GM12891 (cell line): ENCODE measurements at regions not wholly inside any gene's neighbourhood (a gene's known extent, or its start where the extent isn't known, plus 50 kb on each side); places are given as distances from the start of the nearest gene placed in this dataset.

Source experiments
- DNase-seq: peaks from one replicate; pipeline ENCODE4 v3.0.0; 2011; ENCODE audit warnings: low spot score; ENCODE audit not compliant: insufficient read length
- FAIRE-seq: peaks from 2 replicates; lab custom pipeline; 2011; peaks lifted over from hg19 to GRCh38; lab: Jason Lieb, UNC
- PAX5 ChIP-seq: IDR thresholded peaks from 2 replicates; pipeline ENCODE4 v1.6.1; 2011; ENCODE audit warnings: low read length, moderate library complexity, mild to moderate bottlenecking; ENCODE audit not compliant: insufficient read depth, severe bottlenecking
- POLR2A ChIP-seq: IDR thresholded peaks from 2 replicates; pipeline ENCODE4 v1.6.1; 2011; ENCODE audit warnings: low read depth, low read length, control low read depth
- POLR2AphosphoS5 ChIP-seq: IDR thresholded peaks from 2 replicates; pipeline ENCODE4 v1.6.1; 2011; ENCODE audit warnings: low read depth, low read length, control low read depth
- POU2F2 ChIP-seq: IDR thresholded peaks from 2 replicates; pipeline ENCODE4 v1.6.1; 2011; ENCODE audit warnings: low read depth, mild to moderate bottlenecking, control low read depth, low read length, moderate library complexity
- SPI1 ChIP-seq: IDR thresholded peaks from 2 replicates; pipeline ENCODE4 v1.6.1; 2011; ENCODE audit warnings: low read depth, low read length, control low read depth
- TAF1 ChIP-seq: IDR thresholded peaks from 2 replicates; pipeline ENCODE4 v1.6.1; 2011; ENCODE audit warnings: low read depth, low read length, control low read depth

DNA sequence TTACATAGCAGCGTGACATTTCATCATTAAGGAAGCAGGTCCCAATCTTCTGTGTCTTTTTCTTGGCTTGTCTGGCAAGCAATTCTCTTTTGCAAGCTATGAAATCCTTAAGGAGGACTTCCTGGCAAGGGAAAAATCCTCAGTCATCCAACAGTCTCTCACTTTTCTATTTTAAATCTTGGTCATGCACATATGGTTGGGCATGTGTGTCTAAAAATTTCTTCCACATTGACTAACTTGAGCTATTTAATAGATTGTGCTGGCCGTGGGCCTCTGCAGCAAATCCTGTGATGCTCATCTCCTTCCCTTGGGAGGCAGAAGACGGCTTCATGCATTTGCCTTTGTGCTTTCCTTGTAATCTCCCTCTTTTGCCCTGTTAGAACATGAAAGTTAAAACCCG, 634.3 kb upstream of the FANCL start:
- DNase-seq, result no peak
- no peak for FAIRE-seq
- TF ChIP-seq PAX5 (no peak), POLR2AphosphoS5 (no peak)

DNA sequence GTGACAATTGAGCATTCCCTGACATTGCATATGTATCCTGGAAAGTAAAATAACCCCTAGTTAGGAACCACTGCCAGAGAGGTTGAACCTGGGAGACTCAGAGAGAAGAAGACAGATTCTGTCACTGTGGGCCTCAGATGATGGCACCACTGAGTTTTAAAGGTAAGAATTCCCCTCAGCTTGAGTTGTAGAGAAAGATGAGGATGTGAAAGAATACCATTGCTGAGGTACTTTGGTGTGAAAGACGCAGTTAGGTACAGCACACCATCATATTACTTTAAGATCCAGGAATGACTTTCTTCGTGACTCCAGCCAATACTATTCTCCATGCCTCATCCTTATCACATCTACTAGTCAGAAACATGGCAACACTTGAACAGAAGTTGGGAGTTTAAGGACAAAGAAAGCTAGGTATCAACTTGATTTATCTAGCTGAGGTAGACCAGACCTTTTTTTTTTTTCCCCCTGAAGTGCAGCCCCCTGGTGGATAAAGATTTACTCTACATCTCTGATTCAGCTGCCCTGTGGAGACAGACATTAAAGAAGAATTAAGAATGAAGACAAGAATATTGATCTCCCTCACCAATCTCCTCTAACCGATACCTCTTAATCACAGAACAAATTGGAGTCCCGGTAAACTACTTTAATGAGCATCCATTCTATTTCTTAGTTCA, 630.5 kb upstream of the FANCL start:
- DNase-seq (no peak), FAIRE-seq (no peak)
- TF ChIP-seq PAX5 (no peak), TAF1 (no peak), POLR2AphosphoS5 (no peak), POU2F2 (no peak), POLR2A (no peak), SPI1 (peak; percentile 42; the same call in 1 of the 2 replicates)

DNA sequence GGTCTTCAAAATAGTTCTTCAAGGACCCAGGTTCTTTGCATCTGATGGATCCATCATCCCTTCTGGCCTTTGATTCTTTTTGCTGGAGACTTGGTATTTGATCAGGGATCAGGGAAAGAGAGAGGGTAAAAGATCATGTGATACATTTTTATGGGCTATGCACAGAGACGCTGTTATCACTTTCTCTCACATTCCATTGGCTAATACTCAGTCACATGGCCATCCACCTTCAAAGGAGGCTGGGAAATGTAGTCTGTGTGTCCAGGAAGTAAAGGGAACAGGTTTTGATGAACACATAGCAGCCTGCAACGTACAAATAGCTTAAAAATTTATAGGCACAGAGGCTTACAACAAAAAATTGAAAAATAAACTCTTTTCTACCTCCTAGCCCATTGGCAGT, 629.6 kb upstream of the FANCL start:
- FAIRE-seq, result no peak

DNA sequence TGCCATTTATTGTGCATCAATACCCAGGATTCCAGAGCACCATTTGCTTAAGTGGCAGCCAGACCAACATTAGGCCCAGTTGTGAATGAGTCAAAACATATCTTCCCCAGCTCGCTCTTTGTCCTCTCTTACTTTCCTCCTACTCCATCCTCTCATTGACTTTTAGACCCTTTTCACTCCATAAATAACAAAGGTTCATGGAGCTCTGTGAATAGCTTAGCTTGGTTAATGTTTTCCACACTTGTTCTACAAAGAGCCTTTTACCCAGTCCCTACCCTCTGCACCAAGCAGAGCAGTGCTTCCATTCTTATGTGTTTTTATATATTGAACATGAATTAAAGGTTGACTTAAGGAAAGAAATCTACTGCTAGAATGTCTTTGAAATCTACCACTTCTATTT, 625.8 kb upstream of the FANCL start:
- TF ChIP-seq POLR2AphosphoS5 (no peak), TAF1 (no peak), PAX5 (no peak), POU2F2 (no peak), SPI1 (no peak), POLR2A (no peak)
- FAIRE-seq (no peak), DNase-seq (no peak)

More for the DNA sequence above, 629.6 kb upstream of the FANCL start:
- TF ChIP-seq PAX5 (no peak), POLR2AphosphoS5 (no peak), SPI1 (no peak), POLR2A (no peak)
- no peak for DNase-seq

DNA sequence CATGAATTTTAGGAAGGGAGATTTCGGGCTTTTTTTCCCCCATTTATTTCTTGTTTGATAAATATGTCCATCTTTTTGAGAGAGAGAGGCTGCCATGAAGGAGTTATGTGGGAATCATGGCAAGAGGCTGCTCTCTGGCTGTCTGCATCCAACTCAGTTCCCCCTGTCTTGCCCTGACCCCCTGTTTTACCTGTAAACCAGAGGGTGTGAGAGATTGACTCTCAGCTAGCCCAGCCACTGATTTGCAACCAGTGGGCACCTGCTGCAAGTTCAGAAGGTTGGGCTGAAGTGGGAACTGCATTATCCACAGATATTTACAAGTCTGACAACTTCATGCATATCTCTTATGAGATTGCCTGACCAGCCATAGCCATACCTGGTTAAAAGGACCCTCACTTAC, 625.4 kb upstream of the FANCL start:
- FAIRE-seq (no peak), DNase-seq (no peak)
- TF ChIP-seq POU2F2 (no peak), POLR2AphosphoS5 (no peak), TAF1 (no peak), PAX5 (no peak), SPI1 (no peak), POLR2A (no peak)

DNA sequence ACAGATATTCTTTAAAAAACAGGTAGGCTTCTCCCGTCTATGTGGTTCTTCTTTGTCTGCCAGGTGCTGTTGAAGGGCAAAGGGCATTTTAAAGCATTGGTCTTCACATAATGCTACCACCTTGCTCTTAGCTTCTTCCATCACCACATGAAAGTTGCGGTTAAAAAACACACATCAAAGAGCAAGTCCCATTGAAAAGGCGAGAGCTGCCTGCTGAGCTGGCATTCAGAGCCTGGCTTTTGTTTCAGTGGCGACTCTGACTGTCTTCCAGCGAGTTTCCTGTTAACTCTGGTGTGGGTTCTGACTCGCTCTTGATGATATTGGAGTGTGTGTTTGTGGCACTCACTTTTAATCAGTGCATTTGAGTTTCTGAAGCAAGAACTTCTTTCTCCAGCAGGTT, 624.9 kb upstream of the FANCL start:
- no peak for FAIRE-seq
- no peak for DNase-seq
- TF ChIP-seq TAF1, result no peak
- TF ChIP-seq POU2F2, result no peak
- TF ChIP-seq POLR2A, result no peak
- TF ChIP-seq POLR2AphosphoS5, result no peak
- no peak for TF ChIP-seq SPI1
- TF ChIP-seq PAX5, result no peak

DNA sequence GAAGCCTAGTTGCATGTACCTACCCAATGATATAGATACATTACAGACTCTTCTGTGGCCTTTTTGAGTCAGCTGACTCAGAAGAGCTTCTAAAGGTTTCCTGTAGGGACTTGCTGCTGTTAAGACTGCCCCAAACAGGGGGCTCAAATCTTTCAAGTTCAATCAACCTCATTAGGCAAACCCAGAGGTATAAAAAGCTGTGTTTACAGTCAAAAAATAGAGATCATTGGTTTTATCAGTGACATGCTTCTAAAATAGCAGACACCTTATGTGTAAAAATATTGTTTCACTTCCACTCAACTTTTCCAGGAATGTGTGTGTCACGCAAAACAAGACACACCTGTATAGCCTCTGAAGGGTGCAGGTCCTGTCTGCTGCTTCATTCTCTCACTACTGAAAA, 624.3 kb upstream of the FANCL start:
- TF ChIP-seq POLR2A (no peak), SPI1 (peak; percentile 64), TAF1 (no peak), PAX5 (no peak)
- DNase-seq (no peak), FAIRE-seq (no peak)

DNA sequence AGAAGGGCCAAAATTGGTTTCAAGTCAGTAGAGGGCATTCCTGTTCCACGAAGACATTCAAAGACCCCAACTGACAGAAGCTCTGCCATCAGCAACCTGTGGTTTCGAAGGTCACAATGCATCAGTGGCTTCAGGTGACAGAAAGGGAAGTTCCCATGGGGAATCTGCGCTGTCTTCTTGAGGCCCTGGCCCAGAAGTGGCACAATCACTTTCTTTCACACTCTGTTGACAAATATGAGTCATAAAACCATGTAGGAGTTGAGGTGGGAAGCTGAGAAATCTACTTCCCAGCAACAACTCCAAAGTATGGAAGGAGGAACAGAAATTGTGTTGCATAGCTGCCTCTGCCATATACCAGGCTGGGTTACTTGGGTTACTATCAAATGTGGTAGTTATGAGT, 621.1 kb upstream of the FANCL start:
- FAIRE-seq (no peak), DNase-seq (no peak)
- TF ChIP-seq PAX5 (peak; percentile 46), POLR2A (no peak)

DNA sequence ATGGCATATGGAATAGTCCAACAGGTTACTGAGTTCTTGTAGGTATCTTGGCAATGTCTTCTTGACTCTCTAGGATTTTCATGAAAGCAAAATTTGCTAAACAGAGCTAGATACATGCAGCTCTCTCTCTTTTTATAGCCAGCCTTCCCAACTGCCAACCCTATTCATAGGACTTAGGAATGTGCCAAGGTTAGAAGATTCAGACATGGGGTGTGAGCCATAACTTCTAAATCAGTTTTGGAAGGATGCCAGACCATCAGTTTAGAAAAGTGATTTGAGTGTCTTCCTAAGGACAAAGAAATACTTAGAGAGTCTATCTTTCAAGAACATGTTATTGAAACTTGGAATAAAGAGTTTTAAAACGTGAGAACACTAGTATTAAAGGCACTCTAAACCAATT, 619.5 kb upstream of the FANCL start:
- TF ChIP-seq POLR2A (no peak), POLR2AphosphoS5 (no peak), PAX5 (no peak), POU2F2 (no peak), TAF1 (no peak), SPI1 (no peak)
- DNase-seq (no peak), FAIRE-seq (no peak)

DNA sequence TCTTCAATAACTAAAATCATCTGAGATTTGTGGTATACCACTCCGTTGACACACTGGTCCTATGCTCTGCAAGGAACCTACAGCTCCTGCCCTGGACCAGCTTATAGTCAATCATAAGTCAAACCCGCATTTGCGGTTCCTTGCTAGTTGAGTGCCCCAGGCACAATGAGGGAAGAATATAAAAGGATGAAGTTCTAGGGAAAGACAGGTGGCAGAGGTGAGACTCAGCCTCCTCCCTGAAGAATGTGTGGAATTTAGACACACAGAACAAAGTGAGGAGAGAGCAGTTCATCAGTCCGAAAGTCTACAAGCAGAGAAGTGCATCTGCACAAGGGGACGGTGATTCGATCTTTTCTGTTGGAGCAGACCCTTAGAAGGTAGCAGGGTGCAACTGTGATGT, 615.0 kb upstream of the FANCL start:
- FAIRE-seq, result no peak
- TF ChIP-seq POLR2A (no peak), POLR2AphosphoS5 (no peak), TAF1 (no peak), PAX5 (no peak), SPI1 (no peak), POU2F2 (no peak)
- DNase-seq, result no peak

DNA sequence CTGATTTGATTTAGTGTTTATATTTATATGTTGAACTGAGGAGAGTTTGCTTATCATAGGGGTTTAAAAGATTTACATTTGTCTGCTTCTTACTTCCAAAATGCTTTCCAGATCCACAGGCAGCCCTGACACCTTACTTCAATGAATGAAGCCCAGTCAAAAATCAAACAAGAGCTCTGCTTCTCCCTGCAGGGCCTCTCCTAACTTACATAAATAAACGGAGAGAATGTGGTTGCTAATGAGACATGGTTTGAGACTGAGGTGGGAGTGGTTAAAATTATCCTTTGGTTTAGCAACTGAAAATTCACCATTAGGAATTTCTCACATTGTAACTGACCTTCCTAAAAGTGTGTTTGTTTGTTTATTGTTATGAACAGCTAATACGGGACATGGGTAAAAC, 612.3 kb upstream of the FANCL start:
- TF ChIP-seq PAX5, result no peak
- TF ChIP-seq POLR2AphosphoS5, result no peak
- no peak for DNase-seq

More for the DNA sequence above, 612.3 kb upstream of the FANCL start:
- no peak for FAIRE-seq
